Upper lobe of left lung (tissue), 6 donors: ENCODE measurements at regions not wholly inside any gene's neighbourhood (a gene's known extent, or its start where the extent isn't known, plus 50 kb on each side); places are given as distances from the start of the nearest gene placed in this dataset.

Source experiments
- ATAC-seq, 2 donors: fragments of 200-7000 bp; cut with Tn5 transposase; one replicate each; pipeline ENCODE4 v1.9.1; 2022; ENCODE audit warnings: mild to moderate bottlenecking in 2 of 2, moderate library complexity in 2 of 2; ENCODE audit not compliant: low FRiP score in 2 of 2
- DNase-seq, 2 donors: peaks; one replicate each; pipeline ENCODE4 v3.0.0-alpha.2; 2019 to 2020
- H3K27ac ChIP-seq, 4 donors: fragments of 200-600 bp; sonication (generic); one replicate each; pipeline ENCODE4 v1.5.1; 2016 to 2019
- H3K27me3 ChIP-seq, 4 donors: fragments of 200-600 bp; sonication (generic); one replicate each; pipeline ENCODE4 v1.5.1; 2017 to 2019
- H3K36me3 ChIP-seq, 4 donors: fragments of 200-600 bp; sonication (generic); one replicate each; pipeline ENCODE4 v1.5.1; 2016 to 2019
- H3K4me1 ChIP-seq, 4 donors: fragments of 200-600 bp; sonication (generic); one replicate each; pipeline ENCODE4 v1.5.1; 2018 to 2019
- H3K4me3 ChIP-seq, 4 donors: fragments of 200-600 bp; sonication (generic); one replicate each; pipeline ENCODE4 v1.5.1; 2017 to 2019; ENCODE audit warnings: mild to moderate bottlenecking in 2 of 4, moderate library complexity in 1 of 4
- H3K9me3 ChIP-seq, 4 donors: fragments of 200-600 bp; sonication (generic); one replicate each; pipeline ENCODE4 v1.5.1; 2018 to 2019
- EP300 ChIP-seq, 4 donors: sonication (generic); formaldehyde crosslinking; IDR thresholded peaks; one replicate each; pipeline ENCODE4 v1.5.1; 2017; ENCODE audit warnings: antibody characterized with exemption in 4 of 4, control low read depth in 2 of 4
- POLR2A ChIP-seq, 4 donors: fragments of 450-650 bp; IDR thresholded peaks; one replicate each; pipeline ENCODE4 v1.5.1; 2016 to 2017; ENCODE audit warnings: antibody characterized with exemption in 4 of 4, mild to moderate bottlenecking in 2 of 4
- POLR2AphosphoS5 ChIP-seq, 2 donors: sonication (generic); formaldehyde crosslinking; IDR thresholded peaks; one replicate each; pipeline ENCODE4 v1.5.1; 2017; ENCODE audit warnings: antibody characterized with exemption in 2 of 2
- WGBS, 2 donors: methylation state at CpG; one replicate each; pipeline ENCODE4 v1.1.5; 2017 to 2018; 5-methylcytosine and 5-hydroxymethylcytosine counted together
- TF ChIP-seq, protein P1 (sequence below), 6 experiments: fragments of 450-650 bp in 4 of 6; fragments of 200-600 bp in 2 of 6; sonication (generic) in 2 of 6; IDR thresholded peaks; one replicate each; pipeline ENCODE4 v1.5.1; 2016 to 2019; ENCODE audit warnings: antibody characterized with exemption in 6 of 6
- donor health status: DM: no; HTN: no; CAD: no; lungs with moderate emphysema.
- donor health status: DM: no; HTN: yes; CAD: no; lungs with severe emphysema.

GRCh38 chr12:25852792-25853191 is 105.7 kb upstream of the RASSF8 start:
- Histone ChIP-seq H3K27ac (no peak overlapping the region), H3K27me3 (no peaks in the 10 kb centered on the region), H3K4me1 (no peaks in the 10 kb centered on the region), H3K36me3 (no peaks in the 10 kb centered on the region), H3K4me3 (no peak overlapping the region), H3K9me3 (no peaks in the 10 kb centered on the region)
- no peak for ATAC-seq
- TF ChIP-seq POLR2AphosphoS5 (IDR thresholded peaks at IDR 0.05) = no peak
- DNase-seq = no peak

- WGBS, 2 donors = 73 to 74% methylated on average over 4 of the region's 4 CpGs
- no peak for ATAC-seq
- Histone ChIP-seq H3K27me3 (no peaks in the 10 kb centered on the region), H3K4me1 (no peaks in the 10 kb centered on the region), H3K9me3 (no peaks in the 10 kb centered on the region), H3K36me3 (no peaks in the 10 kb centered on the region), H3K4me3 (no peak overlapping the region), H3K27ac (no peak overlapping the region)
- no peak for DNase-seq
- no peak for TF ChIP-seq POLR2A (IDR thresholded peaks at IDR 0.05)
- TF ChIP-seq, protein P1, sequence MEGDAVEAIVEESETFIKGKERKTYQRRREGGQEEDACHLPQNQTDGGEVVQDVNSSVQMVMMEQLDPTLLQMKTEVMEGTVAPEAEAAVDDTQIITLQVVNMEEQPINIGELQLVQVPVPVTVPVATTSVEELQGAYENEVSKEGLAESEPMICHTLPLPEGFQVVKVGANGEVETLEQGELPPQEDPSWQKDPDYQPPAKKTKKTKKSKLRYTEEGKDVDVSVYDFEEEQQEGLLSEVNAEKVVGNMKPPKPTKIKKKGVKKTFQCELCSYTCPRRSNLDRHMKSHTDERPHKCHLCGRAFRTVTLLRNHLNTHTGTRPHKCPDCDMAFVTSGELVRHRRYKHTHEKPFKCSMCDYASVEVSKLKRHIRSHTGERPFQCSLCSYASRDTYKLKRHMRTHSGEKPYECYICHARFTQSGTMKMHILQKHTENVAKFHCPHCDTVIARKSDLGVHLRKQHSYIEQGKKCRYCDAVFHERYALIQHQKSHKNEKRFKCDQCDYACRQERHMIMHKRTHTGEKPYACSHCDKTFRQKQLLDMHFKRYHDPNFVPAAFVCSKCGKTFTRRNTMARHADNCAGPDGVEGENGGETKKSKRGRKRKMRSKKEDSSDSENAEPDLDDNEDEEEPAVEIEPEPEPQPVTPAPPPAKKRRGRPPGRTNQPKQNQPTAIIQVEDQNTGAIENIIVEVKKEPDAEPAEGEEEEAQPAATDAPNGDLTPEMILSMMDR (IDR thresholded peaks at IDR 0.05) = no peak
- no peak for TF ChIP-seq EP300 (IDR thresholded peaks at IDR 0.05)
- no peak for TF ChIP-seq POLR2AphosphoS5 (IDR thresholded peaks at IDR 0.05)
Measured at GRCh38 chr12:25853316-25854095, 105.0 kb upstream of the RASSF8 start.

GRCh38 chr12:25854991-25855390 is 103.5 kb upstream of the RASSF8 start:
- Histone ChIP-seq H3K36me3 (no peaks in the 10 kb centered on the region), H3K9me3 (no peaks in the 10 kb centered on the region), H3K4me1 (no peaks in the 10 kb centered on the region), H3K27me3 (no peaks in the 10 kb centered on the region), H3K4me3 (no peak overlapping the region), H3K27ac (no peak overlapping the region)
- DNase-seq (no peak), ATAC-seq (no peak)
- 95 to 96% methylated on average over 7 of the region's 7 CpGs for WGBS, 2 donors
- no peak for TF ChIP-seq POLR2AphosphoS5 (IDR thresholded peaks at IDR 0.05)
- TF ChIP-seq POLR2A (IDR thresholded peaks at IDR 0.05) = no peak
- TF ChIP-seq, protein P1 (IDR thresholded peaks at IDR 0.05) = no peak
- no peak for TF ChIP-seq EP300 (IDR thresholded peaks at IDR 0.05)

DNA sequence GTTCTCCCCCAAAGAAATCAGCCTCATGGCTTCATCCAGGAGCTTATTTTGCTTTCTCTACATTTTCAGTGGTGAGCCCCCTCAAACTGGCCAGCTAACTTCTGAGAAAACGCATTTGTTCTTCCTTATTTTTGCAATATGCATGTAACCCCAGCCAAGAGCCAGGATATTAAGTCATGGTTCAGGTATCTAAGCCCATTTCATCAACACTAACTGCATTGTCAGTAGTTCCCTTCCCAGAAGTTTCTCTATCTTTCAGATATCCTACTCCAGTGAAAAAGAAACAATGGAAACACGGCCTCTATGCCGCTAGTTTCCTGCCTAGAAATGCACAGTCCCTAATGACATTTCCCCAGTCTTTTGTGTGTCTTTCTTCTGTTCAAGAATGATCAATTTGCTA is 102.8 kb upstream of the RASSF8 start:
- Histone ChIP-seq H3K4me1 (no peaks in the 10 kb centered on the region), H3K36me3 (no peaks in the 10 kb centered on the region), H3K27me3 (no peaks in the 10 kb centered on the region), H3K9me3 (no peaks in the 10 kb centered on the region), H3K27ac (no peak overlapping the region), H3K4me3 (no peak overlapping the region)
- 76 to 81% methylated on average over 3 of the region's 3 CpGs for WGBS, 2 donors
- ATAC-seq (no peak), DNase-seq (no peak)
- no peak for TF ChIP-seq EP300 (IDR thresholded peaks at IDR 0.05)
- TF ChIP-seq POLR2A (IDR thresholded peaks at IDR 0.05) = no peak
- TF ChIP-seq POLR2AphosphoS5 (IDR thresholded peaks at IDR 0.05) = no peak
- TF ChIP-seq, protein P1 (IDR thresholded peaks at IDR 0.05) = no peak

DNA sequence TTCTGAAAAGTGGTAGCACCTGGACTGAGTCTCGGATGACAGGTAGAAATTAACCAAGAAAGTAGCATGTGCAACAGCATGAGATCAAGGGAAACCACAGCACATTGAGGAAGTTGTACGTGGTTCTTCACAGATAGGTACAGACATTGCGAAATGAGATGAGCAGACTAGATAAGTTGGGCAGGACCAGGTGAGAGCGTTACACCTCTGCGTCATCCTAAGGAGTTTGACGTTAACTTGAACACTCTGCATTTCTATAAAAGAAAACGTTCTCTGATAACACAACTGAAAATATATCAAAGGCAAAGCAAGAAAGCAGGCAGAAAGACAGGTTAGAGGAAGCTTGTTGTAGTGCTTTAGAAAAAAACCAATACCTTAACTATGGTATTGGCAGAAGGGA is 98.5 kb upstream of the RASSF8 start:
- H3K27ac ChIP-seq = no peak overlapping the region
- no peaks in the 10 kb centered on the region for H3K9me3 ChIP-seq
- H3K4me1 ChIP-seq = no peaks in the 10 kb centered on the region
- TF ChIP-seq EP300 (IDR thresholded peaks at IDR 0.05) (no peak), POLR2AphosphoS5 (IDR thresholded peaks at IDR 0.05) (no peak), POLR2A (IDR thresholded peaks at IDR 0.05) (no peak)
- TF ChIP-seq, protein P1 (IDR thresholded peaks at IDR 0.05) = no peak
- no peak overlapping the region for H3K4me3 ChIP-seq
- ATAC-seq = no peak
- no peak for DNase-seq
- no peaks in the 10 kb centered on the region for H3K27me3 ChIP-seq
- 65 to 66% methylated on average over 7 of the region's 7 CpGs for WGBS, 2 donors
- no peaks in the 10 kb centered on the region for H3K36me3 ChIP-seq
